IPS-15b (cell line): ENCODE measurements at regions not wholly inside any gene's neighbourhood (a gene's known extent, or its start where the extent isn't known, plus 50 kb on each side); places are given as distances from the start of the nearest gene placed in this dataset.

Source experiments
- H3K27me3 ChIP-seq: one replicate; pipeline ENCODE4 v1.6.1; 2013; ENCODE audit warnings: low read length; ENCODE audit not compliant: control insufficient read depth, insufficient read depth
- H3K36me3 ChIP-seq: one replicate; pipeline ENCODE4 v1.6.1; 2013; ENCODE audit warnings: low read length; ENCODE audit not compliant: control insufficient read depth, insufficient read depth
- H3K4me1 ChIP-seq: one replicate; pipeline ENCODE4 v1.6.1; 2013; ENCODE audit warnings: mild to moderate bottlenecking, low read length; ENCODE audit not compliant: control insufficient read depth, insufficient read depth
- H3K4me3 ChIP-seq: one replicate; pipeline ENCODE4 v1.5.1; 2013; ENCODE audit warnings: low read depth, low read length
- H3K9ac ChIP-seq: one replicate; pipeline ENCODE4 v1.6.1; 2013; ENCODE audit warnings: low read depth, mild to moderate bottlenecking, low read length
- H3K9me3 ChIP-seq: one replicate; pipeline ENCODE4 v1.6.1; 2013; ENCODE audit warnings: mild to moderate bottlenecking, low read length; ENCODE audit not compliant: control insufficient read depth, insufficient read depth

- H3K9ac ChIP-seq, result no peak overlapping the region
- H3K27me3 ChIP-seq, result no peaks in the 10 kb centered on the region
- H3K4me1 ChIP-seq, result no peaks in the 10 kb centered on the region
- no peaks in the 10 kb centered on the region for H3K9me3 ChIP-seq
- no peaks in the 10 kb centered on the region for H3K36me3 ChIP-seq
- no peak overlapping the region for H3K4me3 ChIP-seq
Observed at GRCh38 chr20:7736336-7736735, 203.9 kb downstream of the HAO1 start.

GRCh38 chr20:7741866-7742265, 198.4 kb downstream of the HAO1 start:
- H3K9ac ChIP-seq, result no peak overlapping the region
- H3K4me1 ChIP-seq, result no peaks in the 10 kb centered on the region
- no peaks in the 10 kb centered on the region for H3K36me3 ChIP-seq
- no peak overlapping the region for H3K4me3 ChIP-seq
- H3K27me3 ChIP-seq, result no peaks in the 10 kb centered on the region
- H3K9me3 ChIP-seq, result no peaks in the 10 kb centered on the region

GRCh38 chr20:7742479-7742878, 197.8 kb downstream of the HAO1 start:
- no peaks in the 10 kb centered on the region for H3K9me3 ChIP-seq
- H3K9ac ChIP-seq, result no peak overlapping the region
- no peaks in the 10 kb centered on the region for H3K4me1 ChIP-seq
- no peaks in the 10 kb centered on the region for H3K27me3 ChIP-seq
- no peak overlapping the region for H3K4me3 ChIP-seq
- no peaks in the 10 kb centered on the region for H3K36me3 ChIP-seq

GRCh38 chr20:7744411-7744810, 195.8 kb downstream of the HAO1 start:
- Histone ChIP-seq H3K9ac (no peak overlapping the region), H3K36me3 (no peaks in the 10 kb centered on the region), H3K4me1 (no peaks in the 10 kb centered on the region), H3K27me3 (no peaks in the 10 kb centered on the region), H3K4me3 (no peak overlapping the region), H3K9me3 (no peaks in the 10 kb centered on the region)

GRCh38 chr20:7748624-7749023, 191.6 kb downstream of the HAO1 start:
- Histone ChIP-seq H3K4me3 (no peak overlapping the region), H3K4me1 (no peaks in the 10 kb centered on the region), H3K9me3 (no peaks in the 10 kb centered on the region), H3K9ac (no peak overlapping the region), H3K27me3 (no peaks in the 10 kb centered on the region), H3K36me3 (no peaks in the 10 kb centered on the region)

- no peaks in the 10 kb centered on the region for H3K9me3 ChIP-seq
- H3K4me1 ChIP-seq, result no peaks in the 10 kb centered on the region
- H3K9ac ChIP-seq, result no peak overlapping the region
- no peaks in the 10 kb centered on the region for H3K27me3 ChIP-seq
- no peak overlapping the region for H3K4me3 ChIP-seq
- no peaks in the 10 kb centered on the region for H3K36me3 ChIP-seq
Observed at GRCh38 chr20:7754102-7754501, 186.2 kb downstream of the HAO1 start.

- no peaks in the 10 kb centered on the region for H3K27me3 ChIP-seq
- H3K9ac ChIP-seq, result no peak overlapping the region
- no peaks in the 10 kb centered on the region for H3K9me3 ChIP-seq
- no peaks in the 10 kb centered on the region for H3K36me3 ChIP-seq
- no peaks in the 10 kb centered on the region for H3K4me1 ChIP-seq
- no peak overlapping the region for H3K4me3 ChIP-seq
Observed at GRCh38 chr20:7758406-7758805, 181.9 kb downstream of the HAO1 start.

GRCh38 chr20:7760247-7761031, 179.8 kb downstream of the HAO1 start:
- no peak overlapping the region for H3K4me3 ChIP-seq
- H3K4me1 ChIP-seq, result no peaks in the 10 kb centered on the region
- no peak overlapping the region for H3K9ac ChIP-seq
- H3K27me3 ChIP-seq, result no peaks in the 10 kb centered on the region
- H3K9me3 ChIP-seq, result no peaks in the 10 kb centered on the region
- no peaks in the 10 kb centered on the region for H3K36me3 ChIP-seq

GRCh38 chr20:7765221-7765620, 175.0 kb downstream of the HAO1 start:
- Histone ChIP-seq H3K27me3 (no peaks in the 10 kb centered on the region), H3K36me3 (no peaks in the 10 kb centered on the region), H3K4me3 (no peak overlapping the region)

GRCh38 chr20:7770046-7770445, 170.2 kb downstream of the HAO1 start:
- Histone ChIP-seq H3K27me3 (no peaks in the 10 kb centered on the region), H3K9ac (no peak overlapping the region), H3K4me1 (no peaks in the 10 kb centered on the region), H3K9me3 (no peaks in the 10 kb centered on the region), H3K4me3 (no peak overlapping the region), H3K36me3 (no peaks in the 10 kb centered on the region)

More at GRCh38 chr20:7765221-7765620, 175.0 kb downstream of the HAO1 start:
- no peaks in the 10 kb centered on the region for H3K4me1 ChIP-seq
- H3K9me3 ChIP-seq, result no peaks in the 10 kb centered on the region
- H3K9ac ChIP-seq, result no peak overlapping the region

GRCh38 chr20:7770578-7770977, 169.7 kb downstream of the HAO1 start:
- Histone ChIP-seq H3K9ac (no peak overlapping the region), H3K4me1 (no peaks in the 10 kb centered on the region), H3K4me3 (no peak overlapping the region), H3K27me3 (no peaks in the 10 kb centered on the region), H3K9me3 (no peaks in the 10 kb centered on the region), H3K36me3 (no peaks in the 10 kb centered on the region)

GRCh38 chr20:7772371-7772770, 167.9 kb downstream of the HAO1 start:
- Histone ChIP-seq H3K27me3 (no peaks in the 10 kb centered on the region), H3K36me3 (no peaks in the 10 kb centered on the region), H3K9me3 (peaks cover 11% of the 10 kb centered on the region), H3K4me3 (no peak overlapping the region), H3K4me1 (no peaks in the 10 kb centered on the region), H3K9ac (no peak overlapping the region)
